Retinal pigment epithelial cell (primary cell): ENCODE measurements at regions not wholly inside any gene's neighbourhood (a gene's known extent, or its start where the extent isn't known, plus 50 kb on each side); places are given as distances from the start of the nearest gene placed in this dataset.

Experiments
- DNase-seq: peaks from one replicate; pipeline ENCODE4 v3.0.0-alpha.2; 2010; ENCODE audit warnings: low read depth
- H3K4me3 ChIP-seq: 2 replicates; pipeline ENCODE4 v1.5.1; 2011; ENCODE audit warnings: mild to moderate bottlenecking, low read length, control low read depth, moderate library complexity
- TF ChIP-seq, protein P1 (sequence below): conservative IDR thresholded peaks from 2 replicates; pipeline ENCODE4 v1.5.1; 2011; ENCODE audit warnings: low read depth, low read length, control low read depth, inconsistent platforms

DNA sequence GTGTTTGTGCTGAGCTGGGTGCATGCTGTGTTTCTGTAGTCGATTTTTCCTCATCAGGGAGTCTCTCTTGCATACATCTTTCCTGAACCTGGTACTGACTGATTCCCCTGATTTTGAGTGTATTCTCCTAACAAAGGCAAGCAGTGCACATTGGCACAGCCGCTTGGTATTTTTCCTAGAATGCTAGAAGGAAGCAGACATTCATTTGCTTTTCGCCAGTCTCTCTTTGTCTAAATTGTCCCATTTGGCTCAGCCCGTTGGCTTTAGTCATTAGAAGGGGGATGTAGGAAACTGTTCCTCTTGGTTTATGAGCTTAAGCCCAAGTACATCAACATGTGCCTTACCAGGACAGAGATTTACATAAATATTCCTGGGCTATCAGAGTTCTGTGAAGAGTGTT is 266.1 kb upstream of the TMTC4 start:
- DNase-seq, result no peak
- no peak overlapping the region for H3K4me3 ChIP-seq
- TF ChIP-seq, protein P1, sequence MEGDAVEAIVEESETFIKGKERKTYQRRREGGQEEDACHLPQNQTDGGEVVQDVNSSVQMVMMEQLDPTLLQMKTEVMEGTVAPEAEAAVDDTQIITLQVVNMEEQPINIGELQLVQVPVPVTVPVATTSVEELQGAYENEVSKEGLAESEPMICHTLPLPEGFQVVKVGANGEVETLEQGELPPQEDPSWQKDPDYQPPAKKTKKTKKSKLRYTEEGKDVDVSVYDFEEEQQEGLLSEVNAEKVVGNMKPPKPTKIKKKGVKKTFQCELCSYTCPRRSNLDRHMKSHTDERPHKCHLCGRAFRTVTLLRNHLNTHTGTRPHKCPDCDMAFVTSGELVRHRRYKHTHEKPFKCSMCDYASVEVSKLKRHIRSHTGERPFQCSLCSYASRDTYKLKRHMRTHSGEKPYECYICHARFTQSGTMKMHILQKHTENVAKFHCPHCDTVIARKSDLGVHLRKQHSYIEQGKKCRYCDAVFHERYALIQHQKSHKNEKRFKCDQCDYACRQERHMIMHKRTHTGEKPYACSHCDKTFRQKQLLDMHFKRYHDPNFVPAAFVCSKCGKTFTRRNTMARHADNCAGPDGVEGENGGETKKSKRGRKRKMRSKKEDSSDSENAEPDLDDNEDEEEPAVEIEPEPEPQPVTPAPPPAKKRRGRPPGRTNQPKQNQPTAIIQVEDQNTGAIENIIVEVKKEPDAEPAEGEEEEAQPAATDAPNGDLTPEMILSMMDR, result no peak

DNA sequence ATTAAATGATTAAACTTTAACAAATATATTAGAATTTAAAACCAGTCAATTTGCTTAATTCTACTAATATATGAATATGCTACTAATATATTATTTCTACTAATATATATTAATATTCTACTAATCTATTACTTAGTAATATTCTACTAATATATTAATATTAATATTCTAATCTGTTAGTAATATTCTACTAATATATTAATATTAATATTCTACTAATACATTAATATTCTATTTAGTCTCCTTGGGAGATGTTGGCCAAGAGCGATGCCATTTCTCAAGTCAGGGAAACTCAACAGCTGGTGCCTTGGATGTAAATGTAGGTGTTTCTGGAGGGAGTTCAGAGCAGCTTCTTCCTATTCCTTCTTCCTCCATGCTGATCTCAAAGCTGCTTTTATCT is 259.2 kb upstream of the TMTC4 start:
- DNase-seq, result no peak
- TF ChIP-seq, protein P1, result no peak
- H3K4me3 ChIP-seq, result no peak overlapping the region

DNA sequence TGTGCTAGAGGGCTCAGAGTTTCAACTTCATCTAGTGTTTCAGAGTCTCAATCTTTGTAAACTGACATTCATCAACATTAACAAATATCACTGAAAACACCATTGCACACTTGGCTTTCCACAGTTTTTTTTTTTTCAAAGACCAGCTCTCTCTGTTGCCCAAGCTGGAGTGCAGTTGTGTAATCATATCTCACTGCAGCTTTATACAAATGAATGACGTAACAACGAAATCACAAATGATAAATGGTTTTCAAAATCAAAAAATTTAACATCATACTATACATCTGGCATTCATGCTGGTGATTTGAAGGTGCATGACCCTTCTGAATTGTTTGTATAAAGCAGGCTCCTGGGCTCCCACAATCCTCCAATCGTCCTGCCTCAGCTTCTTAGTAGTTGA is 248.0 kb upstream of the TMTC4 start:
- no peak overlapping the region for H3K4me3 ChIP-seq
- TF ChIP-seq, protein P1, result no peak
- DNase-seq, result no peak

DNA sequence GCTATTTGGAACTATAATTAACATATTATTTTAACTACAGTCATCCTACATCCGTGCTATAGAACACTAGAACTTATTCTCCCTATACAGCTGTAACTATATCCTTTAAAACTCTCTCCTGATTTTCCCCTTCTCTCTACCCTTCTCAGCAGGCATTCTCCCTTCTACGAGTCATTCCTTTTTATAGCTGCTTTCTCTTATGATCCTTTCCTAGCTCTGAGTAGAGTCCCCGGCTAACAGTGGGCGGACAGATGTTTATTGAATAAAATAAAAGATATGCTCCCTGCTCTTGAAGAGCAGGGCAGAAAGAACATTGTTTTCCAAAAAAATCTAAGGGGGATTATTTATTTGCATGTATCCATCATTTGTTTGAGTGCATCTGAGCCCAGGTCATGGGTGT is 246.5 kb upstream of the TMTC4 start:
- DNase-seq, result no peak
- TF ChIP-seq, protein P1, result no peak
- no peak overlapping the region for H3K4me3 ChIP-seq

DNA sequence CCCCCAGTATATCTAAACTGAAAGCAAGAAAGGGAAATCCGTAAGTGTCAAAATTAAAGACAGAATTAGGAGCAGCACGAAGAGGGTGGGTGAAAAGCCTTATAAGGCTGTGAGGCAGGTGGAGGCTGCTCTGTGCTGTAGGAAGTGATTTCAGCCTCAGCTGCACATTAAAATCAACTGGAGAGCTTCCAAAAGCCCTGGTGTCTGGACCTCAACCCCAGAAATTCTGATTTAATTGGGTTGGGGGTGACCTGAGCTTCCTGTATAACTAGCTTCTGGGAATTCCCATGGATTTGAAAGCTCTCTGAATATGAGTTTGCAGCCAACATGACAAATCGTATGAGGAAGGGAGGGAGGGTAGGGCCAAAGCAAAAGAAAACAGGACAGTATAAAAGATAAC is 242.4 kb upstream of the TMTC4 start:
- no peak overlapping the region for H3K4me3 ChIP-seq
- TF ChIP-seq, protein P1, result no peak

DNA sequence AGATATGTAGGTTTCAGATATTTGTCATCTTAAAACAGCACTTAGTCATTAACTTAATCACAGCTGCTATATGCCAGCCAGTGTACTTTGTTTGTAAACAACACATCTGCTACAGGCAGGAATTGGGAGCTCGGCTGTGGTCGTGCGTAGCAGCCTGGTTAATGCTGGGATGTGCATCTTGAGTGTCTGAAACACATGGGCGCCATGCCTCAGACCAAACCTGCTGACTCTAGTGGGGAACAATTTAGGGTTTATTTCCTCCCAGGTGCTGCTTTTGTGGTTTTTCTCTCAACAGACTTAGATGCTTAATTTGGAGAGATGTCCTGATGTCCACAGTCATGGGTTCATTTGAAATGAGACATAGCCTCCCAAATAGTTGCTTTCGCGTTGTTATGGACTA is 238.5 kb upstream of the TMTC4 start:
- TF ChIP-seq, protein P1, result no peak
- no peak overlapping the region for H3K4me3 ChIP-seq
- no peak for DNase-seq

More for the DNA sequence above, 242.4 kb upstream of the TMTC4 start:
- DNase-seq, result no peak

DNA sequence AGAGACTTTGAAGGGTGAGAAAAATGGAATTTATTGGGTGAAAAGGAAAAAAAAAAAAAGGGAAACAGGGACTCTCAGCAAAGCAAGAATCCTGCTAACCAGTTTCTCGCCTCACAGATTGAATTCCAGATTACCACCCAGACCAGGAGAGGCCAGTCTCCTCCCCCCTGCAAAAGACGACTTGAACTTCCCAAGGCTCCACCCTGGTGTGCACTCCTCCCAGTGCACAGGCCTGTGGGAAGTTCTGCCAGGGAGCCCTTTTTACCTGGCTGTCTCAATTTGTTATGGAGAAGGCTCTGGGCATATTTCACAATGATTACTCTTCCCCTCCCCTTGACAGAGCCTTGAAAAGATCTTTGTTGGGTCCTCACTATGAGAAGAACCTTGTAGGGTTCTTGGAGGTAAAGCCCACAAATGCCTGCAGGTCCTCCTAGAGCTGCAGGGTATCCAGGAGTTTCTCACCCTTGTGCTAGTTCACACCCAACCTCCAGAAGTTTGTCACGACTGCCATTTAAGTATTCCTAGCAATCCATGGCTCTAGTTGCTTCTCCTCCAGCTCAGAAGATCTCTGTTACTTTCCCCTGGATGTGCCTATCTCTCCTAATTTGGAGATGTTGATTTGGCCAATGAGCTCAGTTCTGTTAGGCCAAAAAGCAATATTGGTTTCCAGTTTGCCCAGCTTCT is 229.8 kb upstream of the TMTC4 start:
- TF ChIP-seq, protein P1, result no peak
- no peak for DNase-seq

More for the DNA sequence above, 229.8 kb upstream of the TMTC4 start:
- no peak overlapping the region for H3K4me3 ChIP-seq
